ENCODE measurements at regions not wholly inside any gene's neighbourhood (a gene's known extent, or its start where the extent isn't known, plus 50 kb on each side); places are given as distances from the start of the nearest gene placed in this dataset.

DNA sequence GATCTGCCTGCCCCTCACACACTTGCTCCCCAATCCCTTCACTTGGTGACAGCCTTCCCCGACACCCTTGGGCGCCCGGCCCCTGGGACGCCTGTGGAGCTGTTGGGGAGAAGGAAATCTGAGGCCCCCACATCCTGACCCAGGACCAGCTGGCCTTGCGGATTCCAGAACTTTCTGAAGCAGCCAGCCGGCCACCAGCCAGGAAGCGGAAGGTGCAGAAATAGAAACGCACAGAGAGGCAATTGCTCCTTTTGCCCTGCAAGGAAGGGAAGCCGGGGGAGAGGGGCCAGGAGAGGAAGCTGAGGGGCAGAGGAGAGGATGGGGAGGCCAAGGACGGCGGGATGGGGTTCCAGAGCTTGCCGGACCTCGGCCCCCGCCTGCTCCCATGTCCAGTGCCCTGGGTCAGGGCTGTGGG is 66.7 kb upstream of the LINC01488 start:
- TF ChIP-seq POLR2A (IDR thresholded peaks at IDR 0.05): no peak
- TF ChIP-seq POLR2AphosphoS5 (IDR thresholded peaks at IDR 0.05): no peak
- TF ChIP-seq, protein P1, sequence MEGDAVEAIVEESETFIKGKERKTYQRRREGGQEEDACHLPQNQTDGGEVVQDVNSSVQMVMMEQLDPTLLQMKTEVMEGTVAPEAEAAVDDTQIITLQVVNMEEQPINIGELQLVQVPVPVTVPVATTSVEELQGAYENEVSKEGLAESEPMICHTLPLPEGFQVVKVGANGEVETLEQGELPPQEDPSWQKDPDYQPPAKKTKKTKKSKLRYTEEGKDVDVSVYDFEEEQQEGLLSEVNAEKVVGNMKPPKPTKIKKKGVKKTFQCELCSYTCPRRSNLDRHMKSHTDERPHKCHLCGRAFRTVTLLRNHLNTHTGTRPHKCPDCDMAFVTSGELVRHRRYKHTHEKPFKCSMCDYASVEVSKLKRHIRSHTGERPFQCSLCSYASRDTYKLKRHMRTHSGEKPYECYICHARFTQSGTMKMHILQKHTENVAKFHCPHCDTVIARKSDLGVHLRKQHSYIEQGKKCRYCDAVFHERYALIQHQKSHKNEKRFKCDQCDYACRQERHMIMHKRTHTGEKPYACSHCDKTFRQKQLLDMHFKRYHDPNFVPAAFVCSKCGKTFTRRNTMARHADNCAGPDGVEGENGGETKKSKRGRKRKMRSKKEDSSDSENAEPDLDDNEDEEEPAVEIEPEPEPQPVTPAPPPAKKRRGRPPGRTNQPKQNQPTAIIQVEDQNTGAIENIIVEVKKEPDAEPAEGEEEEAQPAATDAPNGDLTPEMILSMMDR (IDR thresholded peaks at IDR 0.05): no peak

All from sigmoid colon (tissue), 4 donors.